AG08395 (cell line): ENCODE measurements at regions not wholly inside any gene's neighbourhood (a gene's known extent, or its start where the extent isn't known, plus 50 kb on each side); places are given as distances from the start of the nearest gene placed in this dataset.
"Not testable (repeated sequence)": the region's sequence is repeated elsewhere in the genome, so short reads cannot be mapped to it uniquely, and the experiment has no call there.

Source experiments
- DNase-seq: peaks from one replicate; pipeline ENCODE4 v3.0.0; 2012; ENCODE audit warnings: mixed read lengths, low spot score

GRCh38 chr1:14261395-14261794 lies 337.1 kb upstream of the KAZN start:
- no peak for DNase-seq

DNA sequence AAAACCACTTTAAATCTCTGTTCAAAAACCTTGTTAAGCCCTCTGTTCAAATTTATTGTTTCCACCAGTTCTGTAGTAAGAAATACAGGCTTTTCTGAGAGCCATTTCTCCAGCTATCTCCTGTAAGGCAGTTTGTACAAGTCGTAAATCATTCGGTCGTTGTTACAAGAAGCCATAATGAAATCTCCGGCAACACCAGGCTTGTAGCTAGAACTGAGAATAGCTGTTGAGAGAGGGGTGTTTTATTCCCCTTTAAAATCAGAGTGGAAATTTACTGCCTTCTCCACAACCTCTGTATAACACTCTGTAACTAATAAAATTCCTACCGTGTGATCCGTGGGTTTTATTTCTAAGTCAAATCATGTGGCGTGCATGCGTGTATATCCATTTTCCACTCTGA lies 335.8 kb upstream of the KAZN start:
- no peak for DNase-seq

DNA sequence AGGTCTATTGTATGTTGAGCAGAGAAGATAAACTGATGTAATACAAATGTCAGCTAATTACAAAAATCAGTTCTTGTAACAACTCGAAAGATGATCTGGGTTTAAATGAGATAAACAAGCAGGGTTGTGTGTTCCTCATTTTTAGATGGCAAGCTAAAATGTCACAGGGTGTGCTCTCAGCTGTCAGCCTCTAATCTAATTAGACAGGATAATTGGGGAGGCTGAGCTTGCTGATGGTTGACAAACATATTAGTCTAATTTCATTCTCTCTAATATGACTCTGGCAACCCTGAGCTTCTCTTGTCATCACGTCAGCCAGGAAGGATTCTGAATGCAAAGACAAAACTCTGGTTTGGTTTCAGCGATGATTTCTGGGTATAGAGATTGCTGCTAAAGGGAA lies 335.3 kb upstream of the KAZN start:
- DNase-seq = no peak

DNA sequence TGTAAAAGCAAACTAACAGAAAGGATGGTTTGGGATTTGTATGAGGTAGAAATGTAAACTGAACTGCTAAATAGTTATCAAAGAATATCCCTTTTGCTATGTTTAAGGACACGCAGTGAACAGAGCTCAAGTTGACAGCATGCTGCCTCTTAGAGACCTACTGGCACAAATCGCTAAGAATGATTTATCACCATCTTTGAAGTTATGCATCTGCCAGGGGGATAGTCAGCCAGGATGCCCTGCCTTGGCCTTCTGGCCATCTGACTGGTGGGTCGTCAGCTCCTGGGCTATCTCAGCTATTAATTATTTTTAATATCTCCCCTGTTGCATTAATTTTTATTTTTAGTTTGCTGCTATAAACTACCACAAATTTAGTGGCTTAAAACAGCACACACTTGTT lies 334.8 kb upstream of the KAZN start:
- no peak for DNase-seq

GRCh38 chr1:14265495-14265894 lies 333.0 kb upstream of the KAZN start:
- DNase-seq = no peak

GRCh38 chr1:14267991-14268390 lies 330.5 kb upstream of the KAZN start:
- no peak for DNase-seq

DNA sequence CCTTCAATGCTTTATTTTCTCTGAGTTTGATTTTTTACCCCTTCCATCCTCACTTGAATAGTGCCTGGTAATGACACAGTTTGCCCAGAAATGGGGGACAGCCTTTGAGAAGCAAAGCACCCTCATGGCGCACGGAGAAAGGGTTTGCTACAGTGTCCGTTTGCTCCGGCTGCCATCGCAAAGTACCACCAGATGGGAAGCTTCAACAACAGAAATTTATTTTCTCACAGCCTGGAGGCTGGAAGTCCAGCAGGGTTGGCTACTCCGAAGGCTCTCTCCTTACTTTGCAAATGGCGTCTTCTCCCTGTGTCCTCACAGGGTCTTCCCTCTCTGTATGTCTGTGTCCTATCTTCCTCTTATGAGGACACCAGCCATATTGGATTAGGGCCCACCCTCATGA lies 327.7 kb upstream of the KAZN start:
- no peak for DNase-seq

- no peak for DNase-seq
These were observed 324.7 kb upstream of the KAZN start for GRCh38 chr1:14273811-14274210.

DNA sequence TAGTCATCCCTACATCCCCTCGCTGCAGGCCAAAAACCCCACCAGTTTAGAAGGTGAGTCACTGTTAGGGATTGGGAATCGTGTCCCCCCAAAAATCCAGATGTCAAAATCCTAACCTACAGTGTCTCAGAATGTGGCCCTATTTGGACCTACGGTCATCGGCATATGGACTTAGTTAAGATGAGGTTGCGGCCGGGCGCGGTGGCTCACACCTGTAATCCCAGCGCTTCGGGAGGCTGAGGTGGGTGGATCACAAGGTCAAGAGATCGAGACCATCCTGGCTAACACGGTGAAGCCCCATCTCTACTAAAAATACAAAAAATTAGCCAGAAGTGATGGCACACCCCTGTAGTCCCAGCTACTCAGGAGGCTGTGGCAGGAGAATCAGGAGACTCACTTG lies 318.6 kb upstream of the KAZN start:
- not testable (repeated sequence) for DNase-seq

- DNase-seq = no peak
These were observed 317.6 kb upstream of the KAZN start for GRCh38 chr1:14280909-14281308.

DNA sequence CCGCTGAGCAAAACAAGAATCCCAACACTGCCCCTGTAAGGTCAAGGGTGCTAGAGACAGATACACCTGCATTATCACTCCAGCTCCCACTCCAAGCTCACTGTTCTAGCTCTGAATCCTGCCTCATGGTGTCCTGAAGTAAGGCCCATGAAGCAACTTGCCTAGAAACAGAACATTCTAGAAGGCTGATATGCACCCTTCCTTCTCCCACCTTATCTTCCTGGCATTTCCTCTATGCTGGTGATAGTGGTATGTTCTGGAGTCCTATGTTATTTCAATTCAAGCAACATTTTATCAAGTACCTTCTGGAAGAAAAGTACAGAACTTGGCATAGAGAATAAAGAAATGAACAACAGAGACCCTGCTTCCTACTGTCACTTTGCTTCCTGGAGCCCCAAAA lies 317.1 kb upstream of the KAZN start:
- no peak for DNase-seq

GRCh38 chr1:14282707-14283106 lies 315.8 kb upstream of the KAZN start:
- DNase-seq = peak; percentile 47

GRCh38 chr1:14285238-14285637 lies 313.2 kb upstream of the KAZN start:
- DNase-seq = no peak

DNA sequence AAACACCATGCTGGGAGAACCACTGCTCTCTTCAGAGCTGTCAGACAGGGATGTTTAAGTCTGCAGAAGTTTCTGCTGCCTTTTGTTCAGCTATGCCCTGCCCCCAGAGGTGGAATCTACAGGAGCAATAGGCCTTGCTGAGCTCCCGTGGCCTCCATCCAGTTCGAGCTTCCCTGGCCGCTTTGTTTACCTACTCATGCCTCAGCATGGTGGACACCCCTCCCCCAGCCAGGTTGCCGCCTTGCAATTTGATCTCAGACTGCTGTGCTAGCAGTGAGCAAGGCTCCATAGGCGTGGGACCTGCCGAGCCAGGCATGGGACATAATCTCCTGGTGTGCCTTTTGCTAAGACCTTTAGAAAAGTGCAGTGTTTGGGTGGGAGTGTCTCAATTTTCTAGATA lies 307.3 kb upstream of the KAZN start:
- DNase-seq = not testable (repeated sequence)

- no peak for DNase-seq
These were observed 306.0 kb upstream of the KAZN start for GRCh38 chr1:14292520-14292919.

DNA sequence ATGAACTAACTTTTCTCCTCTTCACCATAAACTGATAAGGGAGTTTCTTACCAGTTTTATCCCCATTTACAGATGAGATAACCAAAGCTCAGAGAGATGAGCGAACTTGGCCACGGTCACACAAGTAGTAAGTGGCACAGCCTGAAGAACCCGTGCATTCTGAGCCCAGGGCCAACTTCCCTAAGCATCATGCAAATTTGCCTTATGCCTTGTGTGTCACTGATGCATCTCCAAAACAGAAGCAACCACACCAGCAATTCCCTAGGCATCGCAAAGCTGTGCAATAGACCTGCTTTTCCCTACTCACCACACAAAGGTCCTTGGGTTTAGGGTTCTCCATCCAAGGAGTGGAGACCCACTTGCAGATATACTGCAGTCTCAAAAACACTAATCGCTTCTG lies 304.5 kb upstream of the KAZN start:
- DNase-seq = no peak

GRCh38 chr1:14294860-14295536 lies 303.5 kb upstream of the KAZN start:
- no peak for DNase-seq

DNA sequence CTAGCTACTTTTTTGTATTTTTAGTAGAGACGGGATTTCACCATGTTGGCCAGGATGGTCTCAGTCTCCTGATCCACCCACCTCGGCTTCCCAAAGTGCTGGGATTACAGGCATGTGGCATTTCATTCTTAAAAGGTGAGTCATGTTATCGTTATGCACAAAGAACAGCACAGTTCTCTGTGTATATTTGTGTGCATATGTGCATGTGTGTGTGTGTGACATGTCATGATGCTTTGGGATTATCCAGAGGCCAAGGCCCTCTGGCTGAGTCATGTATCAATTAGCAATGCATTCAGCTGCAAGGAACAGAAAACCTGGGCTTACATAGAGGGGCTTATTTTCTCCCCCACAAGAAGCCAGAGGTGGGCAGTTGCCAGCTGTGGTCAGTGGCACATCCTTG lies 301.7 kb upstream of the KAZN start:
- DNase-seq = no peak

DNA sequence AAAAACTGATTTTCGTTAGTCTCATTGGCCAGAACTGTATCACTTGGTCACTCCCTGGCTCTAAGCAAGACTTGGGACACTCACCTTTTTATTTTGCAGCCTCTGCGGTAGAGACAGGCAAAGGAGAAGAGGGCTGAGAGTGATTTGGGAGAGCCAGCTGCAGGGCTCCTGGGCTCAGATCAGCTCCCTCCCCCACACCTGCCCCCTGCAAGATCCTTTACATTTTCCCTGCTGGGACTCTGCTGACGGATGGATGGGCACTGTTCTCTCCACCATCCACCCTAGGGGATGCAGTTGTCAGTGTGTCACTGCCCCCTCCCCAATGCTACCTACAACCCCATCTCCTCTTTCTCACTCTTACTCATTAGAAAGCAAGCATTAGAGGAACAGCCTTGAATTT lies 301.1 kb upstream of the KAZN start:
- no peak for DNase-seq

DNA sequence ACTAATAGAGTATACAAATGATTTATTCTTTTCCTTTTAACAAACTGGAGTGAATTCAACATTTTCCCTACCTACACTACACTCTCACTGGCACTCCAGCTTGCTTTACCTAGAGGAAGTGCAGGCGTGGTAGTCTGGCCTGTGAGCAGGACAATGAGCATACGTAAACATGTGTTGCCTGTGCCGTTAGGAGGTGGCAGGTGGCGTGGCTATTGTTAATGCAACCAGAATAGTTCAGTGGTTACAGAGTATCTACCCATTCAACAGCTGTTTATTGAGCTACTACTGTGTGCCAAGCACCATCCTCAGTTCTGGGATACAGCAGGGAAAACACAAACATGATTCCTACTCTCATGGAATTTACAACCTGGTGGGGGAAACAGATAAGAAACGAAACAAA lies 299.7 kb upstream of the KAZN start:
- DNase-seq = no peak

- DNase-seq = peak; percentile 23
These were observed 297.3 kb upstream of the KAZN start for GRCh38 chr1:14300991-14301703.

DNA sequence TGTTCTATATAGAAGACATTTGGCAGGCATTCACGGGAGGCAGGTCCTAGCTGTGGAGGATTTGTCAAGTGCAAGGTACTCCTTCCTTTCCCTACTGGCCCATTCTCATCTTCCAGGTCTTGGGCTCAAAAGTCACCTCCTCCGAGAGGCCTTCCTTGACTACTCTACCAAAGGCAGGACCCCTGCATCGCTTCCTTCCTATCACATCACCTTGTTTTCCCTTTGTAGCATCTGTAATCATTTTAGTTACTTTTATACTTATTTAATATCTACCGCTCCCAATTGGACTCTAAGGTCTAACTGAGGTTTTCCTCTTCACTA lies 296.8 kb upstream of the KAZN start:
- no peak for DNase-seq

GRCh38 chr1:14302025-14302424 lies 296.5 kb upstream of the KAZN start:
- no peak for DNase-seq

DNA sequence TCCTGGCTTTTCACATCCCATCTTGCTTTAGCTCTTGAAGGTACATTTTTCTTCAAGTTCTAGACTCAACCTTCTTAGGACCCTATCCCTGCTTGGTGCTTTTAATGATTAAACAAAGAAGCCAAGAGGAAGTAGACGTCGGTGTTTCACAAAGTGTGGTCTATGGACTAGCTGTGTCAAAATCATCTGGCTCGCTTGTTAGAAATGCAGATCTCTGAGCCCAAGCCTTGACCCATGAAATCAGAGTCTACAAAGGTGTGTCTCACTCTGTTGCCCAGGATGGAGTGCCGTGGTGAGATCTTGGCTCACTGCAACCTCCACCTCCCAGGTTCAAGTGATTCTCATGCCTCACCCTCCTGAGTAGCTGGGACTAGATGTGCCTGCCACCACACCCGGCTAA lies 295.5 kb upstream of the KAZN start:
- DNase-seq = no peak
